ENCODE measurements at regions not wholly inside any gene's neighbourhood (a gene's known extent, or its start where the extent isn't known, plus 50 kb on each side); places are given as distances from the start of the nearest gene placed in this dataset.

DNA sequence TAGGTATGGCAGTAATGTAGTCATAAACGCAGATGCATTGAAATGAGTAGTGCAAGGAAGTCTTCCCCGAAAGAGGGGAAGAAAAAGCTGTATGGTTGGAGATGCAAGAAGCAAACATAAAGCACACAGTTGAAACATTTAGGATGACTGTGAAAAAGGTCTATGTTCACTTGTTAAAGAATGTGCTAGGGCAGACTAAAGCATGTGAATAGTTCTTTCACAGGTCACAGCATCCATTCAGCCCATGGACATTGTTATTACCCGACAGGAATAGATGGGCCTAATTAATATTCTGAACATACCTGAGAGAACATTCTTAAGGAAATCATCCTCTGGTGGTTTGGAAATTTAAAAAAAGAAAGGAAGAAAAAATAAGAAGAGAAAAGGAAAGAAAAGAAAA, 595.2 kb downstream of the ZIC1 start:
- TF ChIP-seq EP300 (IDR thresholded peaks at IDR 0.05; ENCODE audit: borderline replicate concordance) (no peak), TAF1 (IDR thresholded peaks at IDR 0.05; ENCODE audit: low read depth) (no peak), YY1 (IDR thresholded peaks at IDR 0.05; ENCODE audit: low read depth) (no peak), TEAD4 (IDR thresholded peaks at IDR 0.05) (no peak), CEBPB (IDR thresholded peaks at IDR 0.05) (no peak), CREB1 (IDR thresholded peaks at IDR 0.05; ENCODE audit: low read depth) (no peak), FOXM1 (IDR thresholded peaks at IDR 0.05; ENCODE audit: borderline replicate concordance, low read depth) (no peak), RAD21 (IDR thresholded peaks at IDR 0.05; ENCODE audit: low read depth) (no peak)
- TF ChIP-seq, protein P1, sequence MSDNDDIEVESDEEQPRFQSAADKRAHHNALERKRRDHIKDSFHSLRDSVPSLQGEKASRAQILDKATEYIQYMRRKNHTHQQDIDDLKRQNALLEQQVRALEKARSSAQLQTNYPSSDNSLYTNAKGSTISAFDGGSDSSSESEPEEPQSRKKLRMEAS (IDR thresholded peaks at IDR 0.05) = no peak
- TF ChIP-seq, protein P2, sequence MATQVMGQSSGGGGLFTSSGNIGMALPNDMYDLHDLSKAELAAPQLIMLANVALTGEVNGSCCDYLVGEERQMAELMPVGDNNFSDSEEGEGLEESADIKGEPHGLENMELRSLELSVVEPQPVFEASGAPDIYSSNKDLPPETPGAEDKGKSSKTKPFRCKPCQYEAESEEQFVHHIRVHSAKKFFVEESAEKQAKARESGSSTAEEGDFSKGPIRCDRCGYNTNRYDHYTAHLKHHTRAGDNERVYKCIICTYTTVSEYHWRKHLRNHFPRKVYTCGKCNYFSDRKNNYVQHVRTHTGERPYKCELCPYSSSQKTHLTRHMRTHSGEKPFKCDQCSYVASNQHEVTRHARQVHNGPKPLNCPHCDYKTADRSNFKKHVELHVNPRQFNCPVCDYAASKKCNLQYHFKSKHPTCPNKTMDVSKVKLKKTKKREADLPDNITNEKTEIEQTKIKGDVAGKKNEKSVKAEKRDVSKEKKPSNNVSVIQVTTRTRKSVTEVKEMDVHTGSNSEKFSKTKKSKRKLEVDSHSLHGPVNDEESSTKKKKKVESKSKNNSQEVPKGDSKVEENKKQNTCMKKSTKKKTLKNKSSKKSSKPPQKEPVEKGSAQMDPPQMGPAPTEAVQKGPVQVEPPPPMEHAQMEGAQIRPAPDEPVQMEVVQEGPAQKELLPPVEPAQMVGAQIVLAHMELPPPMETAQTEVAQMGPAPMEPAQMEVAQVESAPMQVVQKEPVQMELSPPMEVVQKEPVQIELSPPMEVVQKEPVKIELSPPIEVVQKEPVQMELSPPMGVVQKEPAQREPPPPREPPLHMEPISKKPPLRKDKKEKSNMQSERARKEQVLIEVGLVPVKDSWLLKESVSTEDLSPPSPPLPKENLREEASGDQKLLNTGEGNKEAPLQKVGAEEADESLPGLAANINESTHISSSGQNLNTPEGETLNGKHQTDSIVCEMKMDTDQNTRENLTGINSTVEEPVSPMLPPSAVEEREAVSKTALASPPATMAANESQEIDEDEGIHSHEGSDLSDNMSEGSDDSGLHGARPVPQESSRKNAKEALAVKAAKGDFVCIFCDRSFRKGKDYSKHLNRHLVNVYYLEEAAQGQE (IDR thresholded peaks at IDR 0.05; ENCODE audit: low read depth) = no peak
- TF ChIP-seq, protein P3, sequence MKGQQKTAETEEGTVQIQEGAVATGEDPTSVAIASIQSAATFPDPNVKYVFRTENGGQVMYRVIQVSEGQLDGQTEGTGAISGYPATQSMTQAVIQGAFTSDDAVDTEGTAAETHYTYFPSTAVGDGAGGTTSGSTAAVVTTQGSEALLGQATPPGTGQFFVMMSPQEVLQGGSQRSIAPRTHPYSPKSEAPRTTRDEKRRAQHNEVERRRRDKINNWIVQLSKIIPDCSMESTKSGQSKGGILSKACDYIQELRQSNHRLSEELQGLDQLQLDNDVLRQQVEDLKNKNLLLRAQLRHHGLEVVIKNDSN (IDR thresholded peaks at IDR 0.05) = no peak
